LHCN-M2 (cell line): ENCODE measurements at regions not wholly inside any gene's neighbourhood (a gene's known extent, or its start where the extent isn't known, plus 50 kb on each side); places are given as distances from the start of the nearest gene placed in this dataset.
"Not testable (repeated sequence)": the region's sequence is repeated elsewhere in the genome, so short reads cannot be mapped to it uniquely, and the experiment has no call there.

ENCODE experiments used
- DNase-seq: peaks from one replicate; pipeline ENCODE4 v3.0.0-alpha.2; 2012; ENCODE audit warnings: low read depth

DNA sequence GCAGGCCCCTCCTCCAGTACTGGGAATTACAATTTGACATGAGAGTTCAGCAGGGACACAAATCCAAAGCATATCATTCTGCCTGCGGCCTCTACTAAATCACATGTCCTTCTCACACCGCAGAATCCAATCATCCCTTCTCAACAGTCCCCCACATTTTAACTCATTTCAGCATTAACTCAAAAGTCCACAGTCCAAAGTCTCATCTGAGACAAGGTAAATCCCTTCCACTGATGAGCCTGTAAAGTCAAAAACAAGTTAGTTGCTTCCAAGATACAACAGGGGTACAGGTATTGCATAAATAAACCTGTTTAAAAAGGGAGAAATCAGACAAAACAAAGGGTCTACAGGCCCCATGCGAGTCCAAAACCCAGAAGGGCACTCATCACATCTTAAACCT, 64.0 kb downstream of the EBNA1BP2 start:
- DNase-seq: no peak

DNA sequence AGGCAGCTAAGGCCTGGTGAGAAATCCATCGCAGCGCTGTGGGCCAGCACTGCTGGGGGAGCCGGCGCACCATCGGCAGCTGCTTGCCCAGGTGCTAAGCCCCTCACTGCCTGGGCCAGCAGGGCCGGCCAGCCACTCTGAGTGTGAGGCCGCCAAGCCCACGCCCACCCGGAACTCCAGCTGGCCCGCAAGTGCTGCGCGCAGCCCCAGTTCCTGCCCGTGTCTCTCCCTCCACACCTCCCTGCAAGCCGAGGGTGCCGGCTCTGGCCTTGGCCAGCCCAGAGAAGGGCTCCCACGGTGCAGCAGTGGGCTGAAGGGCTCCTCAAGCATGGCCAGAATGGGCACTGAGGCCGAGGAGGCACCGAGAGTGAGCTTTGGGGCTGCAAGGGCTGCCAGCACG, 64.4 kb downstream of the EBNA1BP2 start:
- no peak for DNase-seq

DNA sequence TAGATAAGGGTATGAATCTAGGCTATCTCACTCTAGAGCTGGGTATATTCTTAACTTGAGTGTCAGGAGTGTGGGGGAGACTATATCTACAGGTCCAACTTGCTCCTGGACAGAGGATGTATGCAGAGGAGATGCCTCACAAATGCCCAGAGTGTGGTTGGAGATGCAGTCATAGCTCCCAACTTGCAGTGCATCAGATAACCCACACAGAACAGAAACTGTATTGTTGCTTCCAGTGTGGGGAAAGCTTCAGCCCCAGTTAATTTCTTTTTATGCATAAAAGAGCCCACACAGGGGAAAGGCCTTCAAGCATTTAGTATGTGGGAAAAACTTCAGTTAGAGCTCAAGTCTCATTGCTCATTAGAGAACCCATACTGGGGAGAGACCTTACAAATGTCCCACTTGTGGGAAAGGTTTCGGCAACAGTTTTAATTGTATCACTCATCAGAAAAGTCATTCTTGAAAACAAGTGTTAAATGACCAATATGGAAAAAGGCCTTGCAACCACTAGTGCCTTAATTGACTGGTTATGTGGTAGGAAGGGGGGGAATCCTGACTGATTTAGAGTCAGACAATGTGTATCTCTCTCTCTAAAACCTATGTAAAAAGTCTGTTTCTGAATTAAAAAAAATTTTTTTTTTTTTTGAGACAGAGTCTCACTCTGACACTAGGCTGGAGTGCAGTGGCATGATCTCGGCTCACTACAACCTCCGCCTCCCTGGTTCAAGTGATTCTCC, 67.9 kb downstream of the EBNA1BP2 start:
- no peak for DNase-seq

DNA sequence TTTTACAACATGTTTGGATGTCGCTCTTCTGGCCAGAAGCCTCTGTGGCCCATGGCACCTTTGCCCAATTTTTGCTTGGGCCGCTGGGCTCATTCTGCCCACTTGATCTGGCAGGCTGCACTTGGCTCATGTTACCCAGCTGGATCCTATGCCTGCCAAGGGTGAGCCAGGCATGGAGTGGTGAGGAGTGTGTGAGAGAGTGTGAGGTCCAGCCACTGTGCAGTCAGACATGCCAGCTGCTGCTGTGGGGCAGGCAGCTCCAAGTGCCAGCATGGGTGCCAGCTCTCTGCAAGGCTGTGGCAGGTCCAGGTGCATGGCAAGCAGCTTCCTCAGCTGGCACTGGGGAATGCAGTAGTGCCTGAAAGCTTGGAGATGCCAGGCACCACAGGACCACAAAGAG, 71.0 kb downstream of the EBNA1BP2 start:
- no peak for DNase-seq

DNA sequence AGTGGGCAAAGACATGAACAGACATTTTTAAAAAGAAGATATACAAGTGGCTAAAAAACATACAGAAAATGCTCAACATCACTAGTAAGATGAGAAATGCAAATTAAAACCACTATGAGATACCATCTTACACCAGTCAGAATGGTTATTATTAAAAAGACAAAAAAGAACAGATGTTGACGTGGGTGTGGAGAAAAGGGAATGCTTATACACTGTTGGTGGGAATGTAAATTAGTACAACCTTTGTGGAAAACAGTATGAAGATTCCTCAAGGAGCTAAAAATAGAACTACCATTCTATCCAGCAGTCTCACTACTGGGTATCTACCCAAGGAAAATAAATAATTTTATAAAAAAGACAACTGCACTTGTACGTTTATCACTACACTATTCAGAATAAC, 73.9 kb downstream of the EBNA1BP2 start:
- DNase-seq: peak; percentile 1

DNA sequence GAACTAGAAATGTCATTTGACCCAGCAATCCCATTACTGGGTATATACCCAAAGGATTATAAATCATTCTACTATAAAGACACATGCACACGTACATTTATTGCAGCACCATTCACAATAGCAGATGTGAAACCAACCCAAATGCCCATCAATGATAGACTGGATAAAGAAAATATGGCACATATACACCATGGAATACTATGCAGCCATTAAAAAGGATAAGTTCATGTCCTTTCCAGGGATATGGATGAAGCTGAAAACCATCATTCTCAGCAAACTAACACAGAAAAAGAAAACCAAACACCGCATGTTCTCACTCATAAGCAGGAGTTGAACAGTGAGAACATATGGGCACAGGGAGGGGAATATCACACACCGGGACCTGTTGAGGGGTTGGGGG, 75.6 kb downstream of the EBNA1BP2 start:
- DNase-seq: not testable (repeated sequence)

DNA sequence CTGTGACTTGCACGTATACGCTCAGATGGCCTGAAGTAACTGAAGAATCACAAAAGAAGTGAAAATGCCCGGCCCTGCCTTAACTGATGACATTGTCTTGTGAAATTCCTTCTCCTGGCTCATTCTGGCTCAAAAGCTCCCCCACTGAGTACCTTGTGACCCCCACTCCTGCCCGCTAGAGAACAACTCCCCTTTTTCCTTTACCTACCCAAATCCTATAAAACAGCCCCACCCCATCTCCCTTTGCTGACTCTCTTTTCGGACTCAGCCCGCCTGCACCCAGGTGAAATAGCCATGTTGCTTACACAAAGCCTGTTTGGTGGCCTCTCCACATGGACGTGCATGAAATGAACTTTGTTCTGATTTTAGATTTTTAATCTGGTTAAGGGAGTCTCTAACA, 81.3 kb downstream of the EBNA1BP2 start:
- DNase-seq: not testable (repeated sequence)

DNA sequence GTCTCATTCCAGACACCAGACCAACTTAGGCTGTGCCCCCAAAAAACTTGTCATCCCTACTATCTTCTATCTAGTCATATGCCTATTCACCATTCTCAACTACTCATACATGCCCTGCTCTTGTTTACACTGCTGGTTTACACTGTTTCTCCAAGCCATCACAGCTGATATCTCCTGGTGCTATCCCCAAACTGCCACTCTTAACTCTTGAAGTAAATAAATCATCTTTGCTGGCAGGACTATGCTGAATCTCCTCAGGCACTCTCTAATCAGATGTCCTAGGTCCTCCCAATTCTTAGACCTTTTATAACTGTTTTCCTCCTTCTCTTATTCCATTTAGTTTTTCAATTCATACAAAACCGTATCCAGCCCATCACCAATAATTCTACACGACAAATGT, 81.9 kb downstream of the EBNA1BP2 start:
- not testable (repeated sequence) for DNase-seq

DNA sequence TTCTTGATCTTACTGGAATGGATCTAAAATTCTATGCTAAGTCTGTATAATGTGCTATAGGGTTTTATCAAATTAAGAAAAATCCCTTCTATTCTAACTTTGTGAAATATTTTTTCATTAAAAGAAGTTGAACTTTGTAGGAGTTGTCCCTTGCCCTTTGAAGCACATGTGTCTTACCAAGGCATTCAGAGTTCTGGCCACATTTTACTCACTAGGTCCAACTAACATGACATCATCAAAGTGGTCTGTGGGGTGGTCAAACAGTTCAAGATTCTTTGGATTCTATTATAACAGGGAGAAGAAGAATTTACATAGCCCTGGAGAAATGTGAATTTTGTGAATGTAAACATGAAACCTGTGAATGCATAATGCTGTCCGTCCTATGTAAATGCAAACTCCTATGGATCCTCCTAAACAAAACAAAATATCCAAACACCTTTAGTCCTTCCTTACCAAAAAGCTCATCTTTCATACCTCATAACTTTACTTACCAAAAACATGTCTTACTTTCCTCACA, 88.7 kb downstream of the EBNA1BP2 start:
- DNase-seq: no peak

DNA sequence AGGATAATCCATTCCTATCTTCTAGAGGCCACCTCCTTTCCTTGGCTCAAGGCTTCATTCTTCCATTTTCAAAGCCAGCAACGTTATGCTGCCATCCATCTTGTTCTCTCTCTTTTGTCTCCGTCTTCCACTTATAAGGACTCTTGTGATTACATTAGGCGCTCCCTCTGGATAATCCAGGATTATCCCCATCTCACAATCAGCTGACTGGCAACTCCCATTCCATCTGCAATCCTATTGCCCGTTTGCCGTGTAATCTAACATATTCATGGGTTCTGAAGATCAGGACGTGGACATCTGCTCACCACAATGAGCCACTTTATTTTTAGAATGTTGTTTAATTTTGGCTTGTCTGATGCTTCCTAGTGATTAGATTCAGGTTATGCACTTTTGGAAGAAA, 89.3 kb downstream of the EBNA1BP2 start:
- no peak for DNase-seq

DNA sequence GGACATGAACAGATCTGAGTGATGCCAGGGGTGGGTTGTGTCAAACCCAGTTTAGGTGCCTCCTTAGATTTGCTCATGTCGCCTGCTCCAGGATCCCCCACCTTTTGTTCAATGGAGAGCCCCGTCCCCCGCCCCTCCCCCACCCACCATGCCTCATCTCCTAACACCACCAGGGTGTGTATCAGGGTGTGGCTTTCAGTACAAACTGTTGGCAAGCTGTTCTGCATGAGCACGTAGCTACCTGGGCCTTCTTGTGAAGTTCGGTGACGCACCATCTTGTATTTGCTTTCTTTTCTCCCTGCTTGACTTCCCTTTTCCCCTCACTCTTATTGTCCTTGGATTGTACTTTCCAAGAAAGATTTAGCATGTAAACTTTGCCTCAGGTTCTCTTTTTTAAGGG, 94.8 kb downstream of the EBNA1BP2 start:
- DNase-seq: no peak

DNA sequence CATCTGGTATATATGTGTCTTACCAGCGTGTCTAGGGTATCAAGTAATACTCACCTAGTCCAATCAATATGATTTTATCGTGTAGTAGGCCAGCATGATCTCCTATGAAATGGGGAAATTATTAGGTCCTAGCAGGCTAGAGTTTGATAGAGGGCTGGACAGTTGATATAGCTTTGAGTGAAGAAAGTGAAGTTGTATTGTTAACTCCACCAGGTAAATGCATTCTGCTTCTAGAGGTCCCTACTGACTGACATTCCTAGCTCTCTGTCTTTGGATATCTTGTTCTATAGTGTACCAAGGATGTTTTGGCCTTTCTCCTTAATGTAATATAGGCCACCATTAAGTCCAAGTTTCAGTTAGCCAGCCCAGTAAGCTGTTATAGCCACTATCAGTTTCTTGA, 97.4 kb downstream of the EBNA1BP2 start:
- DNase-seq: no peak

DNA sequence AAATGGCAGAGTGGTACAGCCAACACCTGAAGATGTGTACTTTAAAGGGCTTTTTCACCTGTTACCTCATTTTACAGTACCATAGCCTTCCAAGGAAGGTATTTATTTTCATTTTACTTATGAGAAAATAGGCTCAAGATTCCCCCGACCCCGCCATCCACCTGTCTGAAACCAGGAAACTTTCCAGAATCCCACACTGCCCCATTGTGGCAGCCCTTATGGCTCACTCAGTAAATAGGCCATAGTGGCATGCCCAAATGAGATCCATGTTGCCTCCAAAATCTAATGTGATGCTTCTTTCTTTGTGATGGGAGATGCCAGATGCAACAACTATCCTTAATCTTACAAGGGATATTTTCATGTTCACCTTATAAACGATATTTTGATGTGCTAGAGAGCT, 97.8 kb downstream of the EBNA1BP2 start:
- no peak for DNase-seq

DNA sequence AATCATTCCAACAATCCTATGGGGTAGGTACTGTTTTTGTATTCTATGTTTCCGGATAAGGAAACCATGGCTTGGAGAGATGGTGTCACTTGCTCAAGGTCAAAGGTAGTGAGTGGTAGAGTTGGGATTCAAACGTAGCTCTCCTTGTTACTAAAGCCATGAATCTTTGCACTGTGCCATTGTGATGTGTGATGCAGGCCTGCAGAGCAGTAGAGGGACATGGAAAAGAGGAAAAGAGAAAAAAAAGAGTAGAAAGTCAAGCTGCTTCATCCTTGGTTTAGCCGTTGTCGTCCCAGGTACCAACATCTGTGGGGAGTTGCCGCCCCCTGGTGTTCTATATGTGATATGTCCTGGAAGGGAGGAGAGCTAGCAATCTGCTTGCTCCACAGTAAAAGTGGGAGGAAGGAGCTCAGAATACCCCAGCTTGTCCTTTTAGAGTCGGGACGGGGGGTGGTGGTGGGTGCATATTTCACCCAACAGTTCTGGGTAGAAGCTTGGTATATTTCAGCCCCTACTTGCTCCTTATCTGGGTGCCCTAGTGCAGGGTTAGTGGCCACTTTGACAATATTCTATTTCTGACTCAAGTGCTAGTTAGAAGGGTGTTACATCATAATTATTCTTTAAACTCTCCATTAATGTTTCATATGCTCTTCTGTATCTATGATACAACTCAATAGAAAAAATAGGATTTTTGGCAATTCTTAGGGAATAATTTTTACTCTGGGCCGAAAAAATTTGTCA, 98.4 kb downstream of the EBNA1BP2 start:
- peak; percentile 64 for DNase-seq

DNA sequence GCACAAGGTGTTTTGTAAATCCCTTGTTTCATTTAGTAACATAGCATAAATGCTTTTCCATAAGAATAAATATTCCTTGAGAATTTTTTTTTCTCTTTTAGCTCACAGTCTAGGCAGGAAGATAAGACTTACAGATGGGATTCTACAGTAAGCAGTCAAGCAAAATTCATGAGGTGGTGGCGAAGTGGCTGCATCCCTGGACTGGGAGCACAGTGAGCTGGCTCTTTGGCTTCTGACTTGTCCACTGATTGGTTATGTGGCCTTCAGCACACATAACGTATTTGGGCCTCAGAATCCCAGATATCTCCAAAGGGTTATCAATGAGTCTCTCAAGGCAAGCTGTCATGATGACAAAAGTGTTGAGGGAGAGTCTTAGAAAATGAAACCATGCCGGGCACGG, 99.8 kb downstream of the EBNA1BP2 start:
- no peak for DNase-seq

DNA sequence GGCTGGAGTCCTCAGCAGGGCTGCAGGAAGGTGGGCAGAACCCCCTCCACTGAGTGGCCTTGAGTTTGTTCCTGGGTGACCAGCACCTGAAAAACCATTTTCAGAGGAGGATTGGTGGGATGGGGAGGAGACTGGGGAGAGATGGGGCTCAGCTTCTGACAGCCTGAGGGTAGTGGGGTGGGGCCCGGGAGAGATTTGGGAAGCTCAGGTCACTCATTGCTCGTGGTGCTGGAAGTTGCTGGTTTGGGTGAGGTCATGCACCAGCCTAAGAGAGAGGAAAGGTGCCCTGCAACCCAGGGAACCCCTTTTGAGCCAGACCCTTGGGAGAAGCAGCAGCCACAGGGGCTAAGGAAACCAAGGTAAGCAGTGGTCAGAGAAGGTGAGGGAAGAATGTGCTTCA, 100.8 kb downstream of the EBNA1BP2 start:
- DNase-seq: no peak

DNA sequence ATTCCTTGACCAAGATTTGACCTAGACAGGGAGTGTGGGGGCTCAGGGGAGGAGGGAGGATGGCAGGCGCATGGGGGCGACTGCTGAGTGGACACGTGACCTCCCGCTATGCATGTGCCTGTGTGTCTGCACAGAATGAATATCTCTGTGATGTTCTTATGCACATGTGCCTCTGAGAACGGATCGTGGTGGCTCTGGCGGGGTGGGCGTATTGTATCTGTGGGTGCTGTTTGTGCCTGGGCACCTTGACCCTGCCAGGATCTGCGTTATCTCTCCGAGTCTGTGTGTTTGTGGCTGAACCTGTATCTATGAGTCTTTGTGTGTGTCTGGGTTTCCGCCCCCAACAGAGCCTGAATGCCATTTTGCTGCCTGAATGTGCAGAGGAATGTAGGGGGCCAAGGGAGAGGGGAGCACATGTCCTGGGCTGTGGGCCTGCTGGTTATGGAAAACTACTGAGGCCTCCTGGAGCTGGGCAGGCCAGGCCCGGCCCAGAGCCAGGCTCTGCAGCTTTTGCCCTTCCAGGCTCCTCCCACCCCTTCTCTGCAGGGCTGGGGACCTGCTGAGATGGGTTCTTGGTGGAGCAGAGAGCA, 102.5 kb downstream of the EBNA1BP2 start:
- DNase-seq: no peak

DNA sequence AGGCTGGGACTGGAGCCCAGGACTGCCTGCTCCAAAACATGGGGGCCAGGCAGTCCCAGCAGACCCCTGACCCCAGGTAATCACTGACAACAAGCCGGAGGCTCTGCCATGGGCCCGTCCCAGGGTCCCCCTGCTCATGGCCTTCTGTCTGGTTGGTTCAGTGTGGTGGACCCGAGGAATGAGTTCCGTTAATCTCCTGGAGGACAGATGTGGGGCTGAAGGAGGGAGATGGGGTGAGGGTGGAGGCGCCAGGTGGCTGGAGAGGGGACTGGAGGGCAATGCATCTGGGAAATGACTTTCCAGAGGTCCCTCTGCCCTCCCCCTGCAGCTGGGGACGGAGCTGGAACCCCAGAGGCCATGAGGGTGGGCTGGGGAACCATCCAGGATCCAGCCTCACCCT, 103.2 kb downstream of the EBNA1BP2 start:
- DNase-seq: no peak

DNA sequence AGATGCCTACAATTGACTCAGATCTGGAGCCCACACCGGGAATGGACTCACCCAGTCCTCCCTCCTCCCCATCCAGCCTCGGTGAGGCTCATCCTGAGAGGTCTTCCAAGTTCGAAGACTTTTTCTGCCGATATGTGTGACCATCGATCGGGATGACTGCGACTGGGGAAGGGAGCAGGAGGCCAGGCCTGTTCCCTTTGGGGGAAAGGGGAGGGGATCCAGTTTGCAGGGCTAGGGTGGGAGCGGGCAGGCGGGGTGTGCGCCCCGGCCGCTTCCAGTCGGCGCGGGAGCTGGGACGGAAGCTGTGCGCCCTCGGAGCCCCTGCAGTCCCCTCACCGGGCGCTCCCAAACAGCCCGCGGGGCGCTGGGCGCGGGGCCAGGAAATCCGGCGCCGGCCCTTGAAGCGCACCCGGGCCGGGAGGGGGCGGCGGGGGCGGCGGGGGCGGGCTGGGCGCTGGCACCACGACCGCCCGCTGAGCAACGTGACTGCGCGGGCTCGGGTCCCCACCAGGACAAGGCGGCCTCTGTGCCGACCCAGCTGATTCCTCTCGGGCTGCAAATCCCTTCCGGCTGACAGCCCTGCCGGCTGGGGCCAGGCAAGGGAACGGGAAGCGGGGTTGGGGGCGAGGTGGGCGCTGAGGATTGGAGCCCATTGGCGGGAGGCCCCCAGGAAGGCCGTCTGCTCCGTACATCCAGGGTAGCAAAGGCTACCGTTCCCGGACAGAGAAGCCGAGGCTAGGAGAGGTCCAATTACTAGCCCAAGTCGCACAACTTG, 103.9 kb downstream of the EBNA1BP2 start:
- no peak for DNase-seq

DNA sequence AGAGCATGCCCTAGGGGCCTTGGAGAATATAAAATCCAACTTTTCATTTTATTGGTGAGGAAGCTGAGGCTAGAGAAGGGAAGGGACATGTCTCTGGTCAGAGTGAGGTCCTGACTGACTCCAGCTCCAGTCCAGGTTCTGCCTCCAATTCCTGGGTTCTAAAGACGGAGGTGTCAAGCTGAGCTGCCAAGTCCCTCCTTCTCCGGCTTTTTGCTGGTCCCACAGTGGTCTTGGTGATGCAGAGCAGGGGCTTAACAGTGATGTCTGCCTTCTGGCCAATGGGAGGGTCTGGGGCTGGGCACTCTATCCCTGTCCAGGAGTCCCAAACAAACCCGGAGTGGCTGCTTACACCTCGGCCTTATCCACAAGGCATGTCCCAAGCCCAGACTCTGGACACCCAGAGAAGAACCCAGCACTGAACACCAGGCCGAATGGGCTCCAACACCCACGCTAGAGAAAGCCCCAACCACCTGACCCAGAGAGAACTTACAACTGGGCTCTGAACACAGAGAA, 104.8 kb downstream of the EBNA1BP2 start:
- DNase-seq: no peak

DNA sequence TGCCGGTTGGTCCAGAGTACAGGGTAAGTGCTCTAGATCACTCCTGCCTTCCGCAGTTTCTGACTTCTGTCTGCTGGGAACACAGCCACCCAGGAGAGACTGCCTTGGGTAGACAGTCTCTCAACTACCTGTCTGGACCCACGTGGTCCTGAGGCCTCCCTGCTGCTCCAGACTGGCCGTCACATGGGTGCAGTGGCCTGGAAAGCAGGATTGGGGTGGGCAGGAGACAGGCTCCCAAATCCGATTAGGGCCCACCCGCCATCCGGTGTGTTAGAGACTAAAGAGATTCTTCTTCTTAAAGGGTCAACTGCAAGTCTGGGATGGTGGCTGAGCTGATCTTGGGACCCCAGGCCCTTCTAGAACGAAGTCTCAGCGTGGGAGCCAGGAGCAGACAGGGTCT, 105.5 kb downstream of the EBNA1BP2 start:
- no peak for DNase-seq
